Body of pancreas (tissue), 4 donors: ENCODE measurements at regions not wholly inside any gene's neighbourhood (a gene's known extent, or its start where the extent isn't known, plus 50 kb on each side); places are given as distances from the start of the nearest gene placed in this dataset.

Experiments
- ATAC-seq: fragments of 150-250 bp; one replicate; pipeline ENCODE4 v1.9.1; 2016
- DNase-seq, 4 donors: peaks; one replicate each; pipeline ENCODE4 v3.0.0-alpha.2; 2019
- H3K27ac ChIP-seq, 4 donors: fragments of 200-600 bp; sonication (generic); 1 replicate in 3 of 4; 2 replicates in 1 of 4; pipeline versions ENCODE4 v1.5.1 to v1.6.1; 2016 to 2019; ENCODE audit warnings: mild to moderate bottlenecking in 1 of 4, mixed read lengths in 1 of 4, moderate library complexity in 1 of 4
- H3K27me3 ChIP-seq, 2 donors: fragments of 200-600 bp; sonication (generic); one replicate each; pipeline ENCODE4 v1.6.0; 2016; ENCODE audit warnings: mild to moderate bottlenecking in 1 of 2
- H3K36me3 ChIP-seq, 2 donors: fragments of 200-600 bp; sonication (generic); replicated peaks in 1 of 2; 2 replicates each; pipeline ENCODE4 v1.5.1; 2016; ENCODE audit warnings: low read depth in 2 of 2; ENCODE audit not compliant: insufficient read depth in 1 of 2
- H3K4me1 ChIP-seq: fragments of 200-600 bp; sonication (generic); one replicate; pipeline ENCODE4 v1.6.0; 2016
- H3K4me3 ChIP-seq, 2 donors: fragments of 200-600 bp; sonication (generic); 1 replicate in 1 of 2; 2 replicates in 1 of 2; pipeline ENCODE4 v1.5.1; 2016 to 2019
- H3K9me3 ChIP-seq, 3 donors: fragments of 200-600 bp; sonication (generic); 1 replicate in 2 of 3; 2 replicates in 1 of 3; pipeline ENCODE4 v1.5.1; 2016
- POLR2A ChIP-seq, 3 donors: fragments of 450-650 bp; IDR thresholded peaks; one replicate each; pipeline ENCODE4 v1.6.1; 2016; ENCODE audit warnings: antibody characterized with exemption in 3 of 3, mild to moderate bottlenecking in 2 of 3
- WGBS, 2 donors: methylation state at CpG; one replicate each; pipeline ENCODE4 v1.1.5; 2017; 5-methylcytosine and 5-hydroxymethylcytosine counted together
- intact Hi-C: fragments of 100-400 bp; cut with DNase I; formaldehyde crosslinking; loops from one replicate; pipeline ENCODE4 v1.15.1; 2023
- TF ChIP-seq, protein P1 (sequence below), 7 experiments: fragments of 450-650 bp in 4 of 7; fragments of 200-600 bp in 3 of 7; sonication (generic) in 3 of 7; IDR thresholded peaks; one replicate each; pipeline ENCODE4 v1.5.1; 2016 to 2019; ENCODE audit warnings: antibody characterized with exemption in 7 of 7

DNA sequence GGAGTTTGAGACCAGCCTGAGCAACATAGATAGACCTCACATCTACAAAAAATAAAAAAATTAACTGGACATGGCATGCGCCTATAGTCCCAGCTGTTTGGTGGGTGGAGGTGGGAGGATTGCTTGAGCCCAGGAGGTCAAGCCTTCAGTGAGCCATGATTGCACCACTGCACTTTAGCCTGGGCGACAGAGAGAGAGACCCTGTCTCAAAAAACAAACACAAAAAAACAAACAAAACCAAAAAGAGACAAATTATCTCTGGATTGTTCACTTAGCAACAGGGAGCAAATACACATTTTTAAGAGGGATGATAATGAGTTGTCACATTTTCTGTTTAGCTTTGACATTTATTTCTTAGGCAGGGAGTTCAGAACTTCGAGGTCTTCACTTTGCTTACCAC, 155.4 kb downstream of the CEP135 start:
- DNase-seq (no peak), ATAC-seq (no peak)
- no peak overlapping the region for H3K27ac ChIP-seq
- 60 to 80% methylated on average over 3 of the region's 3 CpGs for WGBS, 2 donors
- no peaks in the 10 kb centered on the region for H3K4me1 ChIP-seq
- TF ChIP-seq, protein P1, sequence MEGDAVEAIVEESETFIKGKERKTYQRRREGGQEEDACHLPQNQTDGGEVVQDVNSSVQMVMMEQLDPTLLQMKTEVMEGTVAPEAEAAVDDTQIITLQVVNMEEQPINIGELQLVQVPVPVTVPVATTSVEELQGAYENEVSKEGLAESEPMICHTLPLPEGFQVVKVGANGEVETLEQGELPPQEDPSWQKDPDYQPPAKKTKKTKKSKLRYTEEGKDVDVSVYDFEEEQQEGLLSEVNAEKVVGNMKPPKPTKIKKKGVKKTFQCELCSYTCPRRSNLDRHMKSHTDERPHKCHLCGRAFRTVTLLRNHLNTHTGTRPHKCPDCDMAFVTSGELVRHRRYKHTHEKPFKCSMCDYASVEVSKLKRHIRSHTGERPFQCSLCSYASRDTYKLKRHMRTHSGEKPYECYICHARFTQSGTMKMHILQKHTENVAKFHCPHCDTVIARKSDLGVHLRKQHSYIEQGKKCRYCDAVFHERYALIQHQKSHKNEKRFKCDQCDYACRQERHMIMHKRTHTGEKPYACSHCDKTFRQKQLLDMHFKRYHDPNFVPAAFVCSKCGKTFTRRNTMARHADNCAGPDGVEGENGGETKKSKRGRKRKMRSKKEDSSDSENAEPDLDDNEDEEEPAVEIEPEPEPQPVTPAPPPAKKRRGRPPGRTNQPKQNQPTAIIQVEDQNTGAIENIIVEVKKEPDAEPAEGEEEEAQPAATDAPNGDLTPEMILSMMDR (IDR thresholded peaks at IDR 0.05), result no peak
- TF ChIP-seq POLR2A (IDR thresholded peaks at IDR 0.05), result no peak
- H3K27me3 ChIP-seq, result no peaks in the 10 kb centered on the region
- no peaks in the 10 kb centered on the region for H3K9me3 ChIP-seq
- no peak overlapping the region for H3K4me3 ChIP-seq
- intact Hi-C loops, result no loop called here
- H3K36me3 ChIP-seq, result no peaks in the 10 kb centered on the region

DNA sequence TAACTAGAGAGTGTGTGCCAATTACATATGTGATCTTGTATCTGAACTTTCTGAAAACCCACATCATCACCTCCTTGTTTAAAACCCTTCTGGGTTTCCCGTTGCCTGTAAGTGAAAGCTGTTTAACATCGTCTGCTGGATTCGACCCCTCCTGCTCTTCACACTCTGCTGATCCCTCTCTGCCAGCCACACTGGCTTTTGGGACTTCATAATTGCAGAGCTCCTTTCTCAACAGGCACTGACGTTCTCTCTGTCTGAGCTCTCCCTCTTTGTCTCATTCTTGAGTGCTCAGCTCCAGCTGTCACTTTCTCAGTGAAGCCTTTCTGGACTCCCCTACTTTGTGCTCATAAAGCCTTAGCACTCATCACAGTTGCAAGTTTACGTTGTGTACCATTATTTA, 153.9 kb downstream of the CEP135 start:
- H3K4me3 ChIP-seq, result no peak overlapping the region
- no peaks in the 10 kb centered on the region for H3K36me3 ChIP-seq
- H3K27ac ChIP-seq, result no peak overlapping the region
- WGBS, 2 donors, result 54 to 64% methylated on average over 5 of the region's 5 CpGs
- no peak for ATAC-seq
- intact Hi-C loops, result no loop called here
- no peaks in the 10 kb centered on the region for H3K4me1 ChIP-seq
- DNase-seq, result no peak
- H3K9me3 ChIP-seq, result no peaks in the 10 kb centered on the region
- H3K27me3 ChIP-seq, result no peaks in the 10 kb centered on the region
- TF ChIP-seq, protein P1 (IDR thresholded peaks at IDR 0.05), result no peak
- TF ChIP-seq POLR2A (IDR thresholded peaks at IDR 0.05), result no peak

DNA sequence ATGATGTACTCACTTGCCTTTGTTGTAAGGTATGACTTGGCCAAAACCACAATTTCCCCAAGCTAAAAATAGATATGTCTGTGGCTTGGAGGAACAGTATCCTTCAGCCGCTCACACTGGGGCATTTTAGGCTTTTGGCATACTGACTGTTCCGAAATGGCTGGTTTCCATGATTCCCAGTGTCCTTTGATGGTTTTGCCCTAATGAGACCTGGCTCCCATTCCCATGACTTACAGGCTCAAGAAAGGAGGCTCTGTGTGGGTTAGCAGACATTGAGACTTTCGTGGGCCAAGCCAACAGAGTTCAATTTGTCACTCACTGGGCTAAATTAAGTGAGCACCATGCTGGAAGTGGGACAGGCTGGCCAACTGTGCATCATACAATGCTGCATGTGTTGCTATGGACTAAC, 150.6 kb downstream of the CEP135 start:
- H3K27ac ChIP-seq, result no peak overlapping the region
- no peaks in the 10 kb centered on the region for H3K4me1 ChIP-seq
- no peak for ATAC-seq
- H3K27me3 ChIP-seq, result no peaks in the 10 kb centered on the region
- WGBS, 2 donors, result 71 to 79% methylated on average over 3 of the region's 3 CpGs
- no peaks in the 10 kb centered on the region for H3K9me3 ChIP-seq
- no peak overlapping the region for H3K4me3 ChIP-seq
- intact Hi-C loops, result no loop called here
- no peaks in the 10 kb centered on the region for H3K36me3 ChIP-seq
- TF ChIP-seq, protein P1 (IDR thresholded peaks at IDR 0.05), result no peak
- no peak for TF ChIP-seq POLR2A (IDR thresholded peaks at IDR 0.05)
- no peak for DNase-seq

DNA sequence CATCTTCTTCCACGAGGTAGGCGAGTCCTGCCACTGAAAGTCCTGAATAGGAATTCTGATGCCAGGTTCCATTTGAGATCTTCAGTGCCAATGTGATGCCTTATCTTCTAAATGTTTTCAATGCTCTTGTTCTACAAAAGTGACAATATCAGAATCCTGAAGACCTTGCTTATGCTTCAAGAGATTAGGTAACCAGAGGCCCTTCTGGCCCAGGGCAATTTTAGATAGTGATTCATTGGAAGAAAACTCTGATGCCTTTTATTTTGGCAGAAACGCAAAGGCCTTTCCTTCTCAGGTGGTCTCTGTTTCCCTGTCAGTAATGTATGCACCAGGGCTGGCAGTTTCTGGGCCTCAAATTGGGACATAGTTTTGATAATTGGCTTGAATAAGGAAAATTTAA, 144.8 kb downstream of the CEP135 start:
- H3K9me3 ChIP-seq, result no peaks in the 10 kb centered on the region
- H3K27ac ChIP-seq, result no peak overlapping the region
- WGBS, 2 donors, result 67 to 83% methylated on average over 3 of the region's 3 CpGs
- no peak for TF ChIP-seq POLR2A (IDR thresholded peaks at IDR 0.05)
- TF ChIP-seq, protein P1 (IDR thresholded peaks at IDR 0.05), result no peak
- intact Hi-C loops, result no loop called here
- no peak for ATAC-seq
- no peak for DNase-seq
- no peak overlapping the region for H3K4me3 ChIP-seq
- H3K36me3 ChIP-seq, result no peaks in the 10 kb centered on the region
- H3K4me1 ChIP-seq, result no peaks in the 10 kb centered on the region
- no peaks in the 10 kb centered on the region for H3K27me3 ChIP-seq

DNA sequence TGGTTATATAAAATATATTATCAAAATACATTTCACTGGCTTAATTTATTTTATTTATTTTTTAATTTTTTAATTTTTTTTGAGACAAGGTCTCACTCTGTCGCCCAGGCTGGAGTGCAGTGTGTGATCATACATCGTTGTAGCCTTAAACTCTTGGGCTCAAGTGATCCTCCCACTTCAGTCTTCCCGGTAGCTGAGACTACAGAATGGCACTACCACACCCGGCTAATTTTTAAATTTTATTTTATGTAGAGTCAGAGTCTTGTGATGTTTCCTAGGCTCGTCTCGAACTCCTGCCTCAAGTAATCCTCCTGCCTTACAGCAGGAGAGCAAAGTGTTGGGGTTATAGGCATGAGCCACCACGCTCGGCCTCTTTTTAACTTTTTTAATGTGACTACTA, 143.8 kb downstream of the CEP135 start:
- no peak overlapping the region for H3K4me3 ChIP-seq
- no peak for DNase-seq
- H3K4me1 ChIP-seq, result no peaks in the 10 kb centered on the region
- no peak for ATAC-seq
- H3K27ac ChIP-seq, result no peak overlapping the region
- WGBS, 2 donors, result 80 to 88% methylated on average over 8 of the region's 8 CpGs
- intact Hi-C loops, result no loop called here
- TF ChIP-seq, protein P1 (IDR thresholded peaks at IDR 0.05), result no peak
- no peaks in the 10 kb centered on the region for H3K36me3 ChIP-seq
- H3K9me3 ChIP-seq, result no peaks in the 10 kb centered on the region
- H3K27me3 ChIP-seq, result no peaks in the 10 kb centered on the region
